ENCODE measurements at regions not wholly inside any gene's neighbourhood (a gene's known extent, or its start where the extent isn't known, plus 50 kb on each side); places are given as distances from the start of the nearest gene placed in this dataset.
A peak's percentile ranks its signal among the peaks of the same experiment; 100 is the strongest.

DNA sequence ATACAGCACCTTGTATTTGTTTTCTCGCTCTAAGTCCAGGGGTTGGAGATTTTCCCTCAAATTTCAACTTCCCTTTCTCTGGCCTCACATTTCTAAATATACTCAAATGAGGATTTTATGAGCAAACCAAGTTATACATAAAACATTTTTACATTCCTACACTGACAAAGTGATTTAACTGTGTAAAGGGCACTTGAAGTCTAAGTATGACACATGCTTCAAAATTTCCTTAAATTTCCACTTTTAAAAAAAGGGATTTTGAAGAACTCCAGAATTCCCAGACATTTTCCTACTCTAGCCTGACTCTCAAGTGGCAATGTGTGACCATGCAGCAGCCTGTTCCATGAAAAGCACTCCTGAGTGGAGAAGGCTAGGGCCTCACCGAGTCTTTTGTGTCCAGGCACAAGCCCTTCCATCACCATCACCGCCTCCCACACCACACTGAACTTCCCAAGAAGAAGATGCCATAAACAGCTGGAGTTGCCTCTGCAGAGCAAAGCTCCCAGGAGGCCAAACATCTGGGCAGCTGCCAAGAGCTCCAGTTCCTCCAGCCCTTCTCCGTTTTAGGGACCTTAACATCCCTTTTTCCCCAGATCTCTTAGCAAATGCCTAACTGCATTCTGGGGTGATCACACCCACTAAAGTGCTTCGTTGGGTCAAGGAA lies 68.9 kb downstream of the NCR2 start:
- ATAC-seq (ENCODE audit: insufficient number of reproducible peaks, low FRiP score, low read depth) (no peak), DNase-seq (ENCODE audit: low spot score) (no peak)
- Histone ChIP-seq H3K36me3 (no peaks in the 10 kb centered on the region), H3K4me3 (no peak overlapping the region), H3K9me3 (peaks cover 3% of the 10 kb centered on the region), H3K4me1 (ENCODE audit: control insufficient read depth in 1 of 2, low read depth in 2 of 2) (no peaks in the 10 kb centered on the region), H3K27ac (no peak overlapping the region), H3K27me3 (replicated peaks; ENCODE audit: insufficient read depth) (no peaks in the 10 kb centered on the region)
- TF ChIP-seq, protein P1, sequence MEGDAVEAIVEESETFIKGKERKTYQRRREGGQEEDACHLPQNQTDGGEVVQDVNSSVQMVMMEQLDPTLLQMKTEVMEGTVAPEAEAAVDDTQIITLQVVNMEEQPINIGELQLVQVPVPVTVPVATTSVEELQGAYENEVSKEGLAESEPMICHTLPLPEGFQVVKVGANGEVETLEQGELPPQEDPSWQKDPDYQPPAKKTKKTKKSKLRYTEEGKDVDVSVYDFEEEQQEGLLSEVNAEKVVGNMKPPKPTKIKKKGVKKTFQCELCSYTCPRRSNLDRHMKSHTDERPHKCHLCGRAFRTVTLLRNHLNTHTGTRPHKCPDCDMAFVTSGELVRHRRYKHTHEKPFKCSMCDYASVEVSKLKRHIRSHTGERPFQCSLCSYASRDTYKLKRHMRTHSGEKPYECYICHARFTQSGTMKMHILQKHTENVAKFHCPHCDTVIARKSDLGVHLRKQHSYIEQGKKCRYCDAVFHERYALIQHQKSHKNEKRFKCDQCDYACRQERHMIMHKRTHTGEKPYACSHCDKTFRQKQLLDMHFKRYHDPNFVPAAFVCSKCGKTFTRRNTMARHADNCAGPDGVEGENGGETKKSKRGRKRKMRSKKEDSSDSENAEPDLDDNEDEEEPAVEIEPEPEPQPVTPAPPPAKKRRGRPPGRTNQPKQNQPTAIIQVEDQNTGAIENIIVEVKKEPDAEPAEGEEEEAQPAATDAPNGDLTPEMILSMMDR (IDR thresholded peaks at IDR 0.05): no peak

- no peaks in the 10 kb centered on the region for H3K4me1 ChIP-seq (ENCODE audit: control insufficient read depth in 1 of 2, low read depth in 2 of 2)
- no peaks in the 10 kb centered on the region for H3K27me3 ChIP-seq (replicated peaks; ENCODE audit: insufficient read depth)
- no peak for ATAC-seq (ENCODE audit: insufficient number of reproducible peaks, low FRiP score, low read depth)
Observed at GRCh38 chr6:41405941-41406727, 70.7 kb downstream of the NCR2 start.

GRCh38 chr6:41406728-41407489 lies 71.5 kb downstream of the NCR2 start:
- no peak for ATAC-seq (ENCODE audit: insufficient number of reproducible peaks, low FRiP score, low read depth)
- Histone ChIP-seq H3K9me3 (peaks cover 3% of the 10 kb centered on the region), H3K27ac (no peak overlapping the region), H3K36me3 (no peaks in the 10 kb centered on the region), H3K4me1 (ENCODE audit: control insufficient read depth in 1 of 2, low read depth in 2 of 2) (no peaks in the 10 kb centered on the region), H3K27me3 (replicated peaks; ENCODE audit: insufficient read depth) (no peaks in the 10 kb centered on the region), H3K4me3 (peak overlapping the region; percentile 23)
- TF ChIP-seq, protein P1 (IDR thresholded peaks at IDR 0.05): no peak
- DNase-seq (ENCODE audit: low spot score): no peak

More at GRCh38 chr6:41405941-41406727, 70.7 kb downstream of the NCR2 start:
- peaks cover 3% of the 10 kb centered on the region for H3K9me3 ChIP-seq
- DNase-seq (ENCODE audit: low spot score): no peak
- no peak overlapping the region for H3K27ac ChIP-seq
- no peaks in the 10 kb centered on the region for H3K36me3 ChIP-seq
- H3K4me3 ChIP-seq: peak overlapping the region; percentile 23
- TF ChIP-seq, protein P1 (IDR thresholded peaks at IDR 0.05): no peak

GRCh38 chr6:41408576-41408975 lies 73.2 kb downstream of the NCR2 start:
- TF ChIP-seq, protein P1 (IDR thresholded peaks at IDR 0.05): no peak
- Histone ChIP-seq H3K27me3 (replicated peaks; ENCODE audit: insufficient read depth) (no peaks in the 10 kb centered on the region), H3K27ac (no peak overlapping the region), H3K36me3 (no peaks in the 10 kb centered on the region), H3K9me3 (peaks cover 3% of the 10 kb centered on the region), H3K4me3 (no peak overlapping the region), H3K4me1 (ENCODE audit: control insufficient read depth in 1 of 2, low read depth in 2 of 2) (peaks cover 0 to 15% of the 10 kb centered on the region in 2 donors)
- ATAC-seq (ENCODE audit: insufficient number of reproducible peaks, low FRiP score, low read depth) (no peak), DNase-seq (ENCODE audit: low spot score) (no peak)

DNA sequence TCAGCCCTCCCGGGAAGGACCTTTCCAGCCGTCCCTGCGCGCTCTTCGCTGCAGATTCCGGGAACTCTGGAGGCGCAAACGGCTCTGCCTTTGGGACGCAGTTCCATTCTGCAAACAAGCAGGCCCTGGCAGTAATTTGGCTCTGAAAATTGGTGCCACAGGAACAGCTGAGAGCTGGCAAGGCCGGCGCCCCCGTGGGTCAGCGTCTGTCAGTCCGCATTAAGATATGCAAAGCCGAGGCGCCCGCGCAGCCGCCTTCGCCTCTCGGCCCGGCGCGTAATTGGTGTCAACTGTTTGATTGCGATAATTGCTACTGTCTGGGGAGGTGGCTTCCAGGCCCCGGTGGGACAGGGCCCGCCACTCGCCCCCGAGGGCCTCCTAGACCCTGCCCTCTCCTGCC lies 73.6 kb downstream of the NCR2 start:
- H3K27me3 ChIP-seq (replicated peaks; ENCODE audit: insufficient read depth): no peaks in the 10 kb centered on the region

More for the DNA sequence above, 73.6 kb downstream of the NCR2 start:
- ATAC-seq (ENCODE audit: insufficient number of reproducible peaks, low FRiP score, low read depth) (no peak), DNase-seq (ENCODE audit: low spot score) (no peak)
- peaks cover 3% of the 10 kb centered on the region for H3K9me3 ChIP-seq
- H3K36me3 ChIP-seq: no peaks in the 10 kb centered on the region
- H3K4me3 ChIP-seq: no peak overlapping the region
- TF ChIP-seq, protein P1 (IDR thresholded peaks at IDR 0.05): no peak
- H3K4me1 ChIP-seq (ENCODE audit: control insufficient read depth in 1 of 2, low read depth in 2 of 2): peaks cover 0 to 15% of the 10 kb centered on the region in 2 donors
- H3K27ac ChIP-seq: no peak overlapping the region
